WTC11 (cell line): ENCODE measurements at regions not wholly inside any gene's neighbourhood (a gene's known extent, or its start where the extent isn't known, plus 50 kb on each side); places are given as distances from the start of the nearest gene placed in this dataset.

Experiments used
- ATAC-seq: fragments of 200-7000 bp; cut with Tn5 transposase; 2 replicates; pipeline ENCODE4 v1.10.0; 2021; ENCODE audit warnings: mild to moderate bottlenecking, moderate library complexity
- CTCF ChIA-PET: fragments of 300-600 bp; sonication (Branson Sonifier 250); formaldehyde crosslinking; loops from one replicate; lab custom pipeline; 2021; ENCODE audit warnings: antibody characterized with exemption; lab: Charles Lee
- POLR2A ChIA-PET: fragments of 350-600 bp; sonication (Branson Sonifier 250); formaldehyde crosslinking; loops from one replicate; lab custom pipeline; 2021; ENCODE audit warnings: antibody characterized with exemption; lab: Charles Lee
- DNase-seq: peaks from one replicate; pipeline ENCODE4 v3.0.0; 2021; ENCODE audit warnings: low spot score
- H3K27ac Mint-ChIP-seq: 2 replicates; pipeline ENCODE4 v1.8.0; 2021; ENCODE audit warnings: mixed read lengths
- H3K27me3 Mint-ChIP-seq: 2 replicates; pipeline ENCODE4 v1.8.0; 2021; ENCODE audit warnings: low read depth, mild to moderate bottlenecking, moderate library complexity, mixed read lengths
- H3K36me3 Mint-ChIP-seq: 2 replicates; pipeline ENCODE4 v1.8.0; 2021; ENCODE audit warnings: mixed read lengths
- H3K4me1 Mint-ChIP-seq: 2 replicates; pipeline ENCODE4 v1.8.0; 2022; ENCODE audit warnings: mixed read lengths
- H3K4me3 Mint-ChIP-seq: 2 replicates; pipeline ENCODE4 v1.8.0; 2021; ENCODE audit warnings: mild to moderate bottlenecking, moderate library complexity, mixed read lengths
- H3K9me3 Mint-ChIP-seq: 2 replicates; pipeline ENCODE4 v1.8.0; 2021; ENCODE audit warnings: mixed read lengths
- ATF2 ChIP-seq: sonication (generic); formaldehyde crosslinking; IDR thresholded peaks from 2 replicates; pipeline ENCODE4 v1.8.1; 2022; ENCODE audit warnings: low read depth, missing genetic modification reagents, borderline replicate concordance
- ATF3 ChIP-seq: sonication (generic); formaldehyde crosslinking; conservative IDR thresholded peaks from 2 replicates; pipeline ENCODE4 v1.8.1; 2022; ENCODE audit warnings: mild to moderate bottlenecking, missing genetic modification reagents
- CREB1 ChIP-seq: sonication (generic); formaldehyde crosslinking; IDR thresholded peaks from 2 replicates; pipeline ENCODE4 v1.8.0; 2023; ENCODE audit warnings: mild to moderate bottlenecking, missing genetic modification reagents
- CREM ChIP-seq: sonication (generic); formaldehyde crosslinking; IDR thresholded peaks from 2 replicates; pipeline ENCODE4 v1.8.1; 2022; ENCODE audit warnings: mild to moderate bottlenecking, missing genetic modification reagents, moderate library complexity
- ELF4 ChIP-seq: sonication (generic); formaldehyde crosslinking; IDR thresholded peaks from 2 replicates; pipeline ENCODE4 v1.8.1; 2022; ENCODE audit warnings: low read depth, mild to moderate bottlenecking, moderate library complexity, missing genetic modification reagents
- ESRRA ChIP-seq: sonication (generic); formaldehyde crosslinking; IDR thresholded peaks from 2 replicates; pipeline ENCODE4 v1.8.1; 2022; ENCODE audit warnings: mild to moderate bottlenecking, missing genetic modification reagents, borderline replicate concordance
- ETV6 ChIP-seq: sonication (generic); formaldehyde crosslinking; IDR thresholded peaks from 2 replicates; pipeline ENCODE4 v1.8.1; 2022; ENCODE audit warnings: mild to moderate bottlenecking, missing genetic modification reagents
- MLX ChIP-seq: sonication (generic); formaldehyde crosslinking; IDR thresholded peaks from 2 replicates; pipeline ENCODE4 v1.8.1; 2023; ENCODE audit warnings: mild to moderate bottlenecking, missing genetic modification reagents, moderate library complexity
- PREB ChIP-seq: sonication (generic); formaldehyde crosslinking; IDR thresholded peaks from 2 replicates; pipeline ENCODE4 v1.8.1; 2022; ENCODE audit warnings: mild to moderate bottlenecking, missing genetic modification reagents, moderate library complexity, borderline replicate concordance
- RORB ChIP-seq: fragments of 250-450 bp; sonication (Bioruptor Pico); IDR thresholded peaks from 2 replicates; pipeline ENCODE4 v1.9.0; 2021; ENCODE audit warnings: mild to moderate bottlenecking
- STAT6 ChIP-seq: sonication (generic); formaldehyde crosslinking; conservative IDR thresholded peaks from 2 replicates; pipeline ENCODE4 v1.8.1; 2023; ENCODE audit warnings: mild to moderate bottlenecking, low read depth, missing genetic modification reagents, moderate library complexity
- TEAD4 ChIP-seq: sonication (generic); formaldehyde crosslinking; IDR thresholded peaks from 2 replicates; pipeline ENCODE4 v1.8.0; 2022; ENCODE audit warnings: mild to moderate bottlenecking, missing genetic modification reagents
- TP53 ChIP-seq: sonication (generic); formaldehyde crosslinking; IDR thresholded peaks from 2 replicates; pipeline ENCODE4 v1.8.1; 2023; ENCODE audit warnings: mild to moderate bottlenecking, missing genetic modification reagents
- ZNF138 ChIP-seq: sonication (generic); formaldehyde crosslinking; conservative IDR thresholded peaks from 2 replicates; pipeline ENCODE4 v1.8.1; 2022; ENCODE audit warnings: mild to moderate bottlenecking, moderate library complexity, missing genetic modification reagents
- ZNF219 ChIP-seq: sonication (generic); formaldehyde crosslinking; IDR thresholded peaks from 2 replicates; pipeline ENCODE4 v1.8.0; 2023; ENCODE audit warnings: missing genetic modification reagents, mild to moderate bottlenecking, borderline replicate concordance
- ZNF263 ChIP-seq: sonication (generic); formaldehyde crosslinking; IDR thresholded peaks from 2 replicates; pipeline ENCODE4 v1.8.1; 2022; ENCODE audit warnings: low read depth, mild to moderate bottlenecking, moderate library complexity, missing genetic modification reagents
- ZNF423 ChIP-seq: fragments of 250-450 bp; sonication (Bioruptor Pico); IDR thresholded peaks from 2 replicates; pipeline ENCODE4 v2.1.2; 2022; ENCODE audit warnings: mild to moderate bottlenecking, moderate library complexity
- ZNF512 ChIP-seq: sonication (generic); formaldehyde crosslinking; IDR thresholded peaks from 2 replicates; pipeline ENCODE4 v1.8.1; 2022; ENCODE audit warnings: missing genetic modification reagents, borderline replicate concordance
- ZNF671 ChIP-seq: fragments of 250-450 bp; sonication (Bioruptor Pico); IDR thresholded peaks from 2 replicates; pipeline ENCODE4 v1.8.0; 2021; ENCODE audit warnings: mild to moderate bottlenecking

GRCh38 chr12:90129366-90130030 lies 420.9 kb upstream of the ATP2B1 start:
- DNase-seq (no peak), ATAC-seq (no peak)
- ChIA-PET POLR2A (no interaction called here), CTCF (no interaction called here)
- Mint-ChIP-seq H3K27ac (no peak overlapping the region), H3K36me3 (no peaks in the 10 kb centered on the region), H3K27me3 (no peaks in the 10 kb centered on the region), H3K9me3 (peaks cover 4% of the 10 kb centered on the region), H3K4me1 (no peaks in the 10 kb centered on the region; the same call in 1 of the 2 replicates), H3K4me3 (no peak overlapping the region)
- TF ChIP-seq TP53 (no peak), PREB (CRISPR knock-in tag) (no peak), MLX (CRISPR knock-in tag) (no peak), ATF3 (CRISPR knock-in tag) (no peak), ATF2 (CRISPR knock-in tag) (no peak), TEAD4 (CRISPR knock-in tag) (no peak), ELF4 (CRISPR knock-in tag) (no peak), ETV6 (CRISPR knock-in tag) (no peak), ZNF219 (no peak), ZNF671 (no peak)

- ATAC-seq = no peak
- H3K4me3 Mint-ChIP-seq = no peak overlapping the region
- CTCF ChIA-PET = no interaction called here
Measured at GRCh38 chr12:90128526-90128925, 419.9 kb upstream of the ATP2B1 start.

More at GRCh38 chr12:90128526-90128925, 419.9 kb upstream of the ATP2B1 start:
- TF ChIP-seq CREM (CRISPR knock-in tag) = no peak
- no peak for TF ChIP-seq ZNF138 (CRISPR knock-in tag)
- no peak for TF ChIP-seq PREB (CRISPR knock-in tag)
- no peak for TF ChIP-seq ZNF512 (CRISPR knock-in tag)
- no peak for TF ChIP-seq STAT6 (CRISPR knock-in tag)
- TF ChIP-seq ZNF263 (CRISPR knock-in tag) = no peak
- no peak for TF ChIP-seq ESRRA (CRISPR knock-in tag)
- no peak for TF ChIP-seq CREB1
- no peak for TF ChIP-seq ZNF423 (CRISPR knock-in tag)
- TF ChIP-seq RORB (CRISPR knock-in tag) = no peak
- no peak overlapping the region for H3K27ac Mint-ChIP-seq
- no peaks in the 10 kb centered on the region for H3K27me3 Mint-ChIP-seq
- no peaks in the 10 kb centered on the region for H3K36me3 Mint-ChIP-seq
- H3K9me3 Mint-ChIP-seq = peaks cover 4% of the 10 kb centered on the region
- POLR2A ChIA-PET = no interaction called here
- DNase-seq = no peak
- H3K4me1 Mint-ChIP-seq = no peaks in the 10 kb centered on the region; the same call in 1 of the 2 replicates
